ENCODE measurements at regions not wholly inside any gene's neighbourhood (a gene's known extent, or its start where the extent isn't known, plus 50 kb on each side); places are given as distances from the start of the nearest gene placed in this dataset.

DNA sequence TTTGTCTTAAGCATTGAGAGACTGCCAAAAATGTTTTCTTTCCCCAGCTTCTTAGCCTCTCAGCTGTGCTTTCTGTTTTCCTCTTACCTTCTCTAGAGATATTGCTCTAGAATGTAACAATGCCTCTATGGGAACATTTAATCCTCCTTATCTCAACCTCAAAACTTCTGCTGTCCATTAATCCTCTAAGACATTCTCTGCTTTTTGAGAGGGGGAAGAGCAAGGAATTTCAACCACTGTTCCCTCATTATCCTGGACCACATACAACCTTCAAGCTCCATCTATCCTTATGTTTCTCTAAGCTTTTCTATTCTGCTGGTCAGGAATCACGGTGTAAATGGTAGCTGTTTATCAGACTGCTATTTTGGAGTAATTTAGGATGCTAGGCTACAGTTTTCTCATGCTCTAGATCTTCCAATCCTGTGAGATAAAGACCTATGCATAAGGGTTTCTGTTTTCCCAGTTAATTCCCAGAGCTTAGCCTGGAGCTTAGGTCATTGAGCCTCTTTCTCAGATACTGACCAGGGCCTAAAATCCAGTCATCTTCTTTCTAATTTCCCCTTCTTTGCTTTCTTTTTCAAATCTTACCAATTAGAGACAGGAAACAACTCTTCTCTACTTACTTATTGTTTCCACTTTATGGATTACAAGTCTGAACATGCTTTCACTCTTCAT is 282.0 kb downstream of the CALCRL start:
- TF ChIP-seq, protein P1, sequence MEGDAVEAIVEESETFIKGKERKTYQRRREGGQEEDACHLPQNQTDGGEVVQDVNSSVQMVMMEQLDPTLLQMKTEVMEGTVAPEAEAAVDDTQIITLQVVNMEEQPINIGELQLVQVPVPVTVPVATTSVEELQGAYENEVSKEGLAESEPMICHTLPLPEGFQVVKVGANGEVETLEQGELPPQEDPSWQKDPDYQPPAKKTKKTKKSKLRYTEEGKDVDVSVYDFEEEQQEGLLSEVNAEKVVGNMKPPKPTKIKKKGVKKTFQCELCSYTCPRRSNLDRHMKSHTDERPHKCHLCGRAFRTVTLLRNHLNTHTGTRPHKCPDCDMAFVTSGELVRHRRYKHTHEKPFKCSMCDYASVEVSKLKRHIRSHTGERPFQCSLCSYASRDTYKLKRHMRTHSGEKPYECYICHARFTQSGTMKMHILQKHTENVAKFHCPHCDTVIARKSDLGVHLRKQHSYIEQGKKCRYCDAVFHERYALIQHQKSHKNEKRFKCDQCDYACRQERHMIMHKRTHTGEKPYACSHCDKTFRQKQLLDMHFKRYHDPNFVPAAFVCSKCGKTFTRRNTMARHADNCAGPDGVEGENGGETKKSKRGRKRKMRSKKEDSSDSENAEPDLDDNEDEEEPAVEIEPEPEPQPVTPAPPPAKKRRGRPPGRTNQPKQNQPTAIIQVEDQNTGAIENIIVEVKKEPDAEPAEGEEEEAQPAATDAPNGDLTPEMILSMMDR (IDR thresholded peaks at IDR 0.05) = no peak
- TF ChIP-seq EZH2 (IDR thresholded peaks at IDR 0.05) = no peak

Data from neural progenitor cell (in vitro differentiated cells).